ENCODE measurements at regions not wholly inside any gene's neighbourhood (a gene's known extent, or its start where the extent isn't known, plus 50 kb on each side); places are given as distances from the start of the nearest gene placed in this dataset.

DNA sequence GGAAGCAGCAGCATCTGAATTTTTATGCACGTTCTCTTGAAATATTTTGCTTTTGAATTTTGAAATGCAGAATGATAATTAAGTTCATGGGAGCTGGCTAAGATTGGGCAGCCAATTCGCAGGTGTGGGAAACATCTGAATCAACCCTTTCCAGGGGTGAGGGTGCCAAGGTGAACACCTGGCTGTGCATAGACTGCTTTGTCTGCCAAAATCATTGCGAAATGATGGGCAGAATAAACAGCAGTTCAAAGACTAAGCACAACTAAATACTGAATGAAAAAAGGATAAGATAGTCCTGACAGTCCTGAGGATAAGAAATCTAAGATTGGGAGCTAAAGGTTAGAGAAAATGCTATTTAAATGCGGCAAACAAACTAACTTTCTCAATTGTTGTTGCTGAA lies 813.3 kb upstream of the RAG2 start:
- H3K9me3 Mint-ChIP-seq (ENCODE audit: unreplicated experiment): no peaks in the 10 kb centered on the region
- H3K36me3 Mint-ChIP-seq (ENCODE audit: unreplicated experiment): no peaks in the 10 kb centered on the region
- no peak overlapping the region for H3K27ac Mint-ChIP-seq (ENCODE audit: unreplicated experiment)
- TF ChIP-seq, protein P1, sequence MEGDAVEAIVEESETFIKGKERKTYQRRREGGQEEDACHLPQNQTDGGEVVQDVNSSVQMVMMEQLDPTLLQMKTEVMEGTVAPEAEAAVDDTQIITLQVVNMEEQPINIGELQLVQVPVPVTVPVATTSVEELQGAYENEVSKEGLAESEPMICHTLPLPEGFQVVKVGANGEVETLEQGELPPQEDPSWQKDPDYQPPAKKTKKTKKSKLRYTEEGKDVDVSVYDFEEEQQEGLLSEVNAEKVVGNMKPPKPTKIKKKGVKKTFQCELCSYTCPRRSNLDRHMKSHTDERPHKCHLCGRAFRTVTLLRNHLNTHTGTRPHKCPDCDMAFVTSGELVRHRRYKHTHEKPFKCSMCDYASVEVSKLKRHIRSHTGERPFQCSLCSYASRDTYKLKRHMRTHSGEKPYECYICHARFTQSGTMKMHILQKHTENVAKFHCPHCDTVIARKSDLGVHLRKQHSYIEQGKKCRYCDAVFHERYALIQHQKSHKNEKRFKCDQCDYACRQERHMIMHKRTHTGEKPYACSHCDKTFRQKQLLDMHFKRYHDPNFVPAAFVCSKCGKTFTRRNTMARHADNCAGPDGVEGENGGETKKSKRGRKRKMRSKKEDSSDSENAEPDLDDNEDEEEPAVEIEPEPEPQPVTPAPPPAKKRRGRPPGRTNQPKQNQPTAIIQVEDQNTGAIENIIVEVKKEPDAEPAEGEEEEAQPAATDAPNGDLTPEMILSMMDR (IDR thresholded peaks at IDR 0.05): no peak
- H3K4me3 Mint-ChIP-seq (ENCODE audit: unreplicated experiment): no peak overlapping the region
- H3K27me3 Mint-ChIP-seq (ENCODE audit: unreplicated experiment): peaks cover 3% of the 10 kb centered on the region
- H3K4me1 Mint-ChIP-seq (ENCODE audit: unreplicated experiment): no peaks in the 10 kb centered on the region
- DNase-seq (ENCODE audit: extremely low spot score, unreplicated experiment): no peak

DNA sequence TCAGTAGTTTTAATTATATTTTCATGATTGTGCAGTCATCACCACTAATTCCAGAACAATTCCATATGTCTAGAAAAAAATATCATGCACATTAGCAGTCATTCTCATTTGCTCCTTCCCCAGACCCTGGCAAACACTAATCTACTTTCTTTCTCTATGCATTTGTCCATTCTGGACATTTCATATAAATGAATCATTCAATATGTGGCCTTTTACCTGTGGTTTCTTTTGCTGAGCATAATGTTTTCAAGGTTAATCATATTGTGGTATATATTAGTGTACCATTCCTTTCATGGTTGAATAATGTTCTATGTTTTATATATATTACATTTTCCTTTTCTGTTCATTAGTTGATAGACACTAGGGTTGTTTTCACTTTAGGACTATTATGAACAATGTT lies 811.1 kb upstream of the RAG2 start:
- Mint-ChIP-seq H3K27ac (ENCODE audit: unreplicated experiment) (no peak overlapping the region), H3K9me3 (ENCODE audit: unreplicated experiment) (no peaks in the 10 kb centered on the region), H3K27me3 (ENCODE audit: unreplicated experiment) (peaks cover 8% of the 10 kb centered on the region), H3K4me3 (ENCODE audit: unreplicated experiment) (no peak overlapping the region), H3K4me1 (ENCODE audit: unreplicated experiment) (no peaks in the 10 kb centered on the region), H3K36me3 (ENCODE audit: unreplicated experiment) (no peaks in the 10 kb centered on the region)
- TF ChIP-seq, protein P1 (IDR thresholded peaks at IDR 0.05): no peak
- DNase-seq (ENCODE audit: extremely low spot score, unreplicated experiment): no peak

DNA sequence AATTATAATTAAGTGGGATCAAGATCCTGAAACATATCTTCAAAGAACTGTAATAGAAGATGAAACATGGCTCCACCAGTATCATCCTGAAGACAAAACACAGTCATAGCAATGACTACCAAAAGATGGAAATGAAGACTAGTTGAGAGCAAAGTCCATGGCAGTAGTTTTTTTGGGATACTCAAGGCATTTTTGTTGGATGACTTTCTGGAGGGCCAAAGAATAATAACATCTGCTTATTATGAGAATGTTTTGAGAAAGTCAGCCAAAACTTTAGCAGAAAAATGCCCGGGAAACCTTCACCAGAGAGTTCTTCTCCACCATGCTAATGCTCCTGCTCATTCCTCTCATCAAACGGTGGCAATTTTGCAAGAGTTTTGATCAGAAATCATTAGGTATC lies 809.4 kb upstream of the RAG2 start:
- H3K36me3 Mint-ChIP-seq (ENCODE audit: unreplicated experiment): no peaks in the 10 kb centered on the region
- DNase-seq (ENCODE audit: extremely low spot score, unreplicated experiment): no peak
- no peaks in the 10 kb centered on the region for H3K4me1 Mint-ChIP-seq (ENCODE audit: unreplicated experiment)
- H3K27ac Mint-ChIP-seq (ENCODE audit: unreplicated experiment): no peak overlapping the region
- H3K9me3 Mint-ChIP-seq (ENCODE audit: unreplicated experiment): no peaks in the 10 kb centered on the region
- peaks cover 10% of the 10 kb centered on the region for H3K27me3 Mint-ChIP-seq (ENCODE audit: unreplicated experiment)
- TF ChIP-seq, protein P1 (IDR thresholded peaks at IDR 0.05): no peak
- H3K4me3 Mint-ChIP-seq (ENCODE audit: unreplicated experiment): no peak overlapping the region

DNA sequence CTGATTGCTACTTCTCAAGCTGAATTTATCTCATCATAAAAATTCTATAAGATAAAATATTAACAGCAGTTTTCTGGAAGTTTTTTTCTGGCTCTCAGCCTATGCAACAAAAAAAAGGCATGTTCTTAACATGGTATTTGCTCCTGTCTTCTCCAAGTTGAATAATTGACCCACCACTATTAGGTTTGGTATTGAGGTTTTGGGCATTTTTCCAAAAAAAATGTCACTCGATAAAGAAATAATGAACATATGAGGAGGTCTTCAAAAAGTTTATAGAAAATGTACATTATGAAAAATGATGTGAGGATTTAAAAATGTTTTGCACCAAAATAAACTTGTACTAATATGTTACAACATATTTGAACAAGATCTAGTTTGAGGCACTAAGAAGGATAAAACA lies 808.6 kb upstream of the RAG2 start:
- peaks cover 10% of the 10 kb centered on the region for H3K27me3 Mint-ChIP-seq (ENCODE audit: unreplicated experiment)
- TF ChIP-seq, protein P1 (IDR thresholded peaks at IDR 0.05): no peak
- DNase-seq (ENCODE audit: extremely low spot score, unreplicated experiment): no peak

DNA sequence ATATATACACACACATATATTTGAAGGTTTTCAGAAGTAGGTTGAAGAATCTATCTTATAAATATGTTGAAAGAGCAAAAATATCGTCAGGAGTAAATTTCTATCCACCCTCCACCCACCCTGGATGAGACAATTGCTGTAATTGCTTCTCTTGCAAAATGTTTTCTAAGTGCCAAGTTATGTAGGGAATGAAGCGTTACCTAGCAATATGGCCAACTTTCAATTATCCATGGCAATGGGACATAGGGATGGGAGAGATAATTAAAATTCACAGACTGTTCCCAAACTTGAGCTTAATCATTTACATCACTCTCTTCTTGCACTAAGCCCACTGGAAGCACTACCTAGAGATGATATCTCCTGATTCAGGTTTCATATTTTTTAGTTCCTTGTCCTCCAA lies 806.2 kb upstream of the RAG2 start:
- H3K27me3 Mint-ChIP-seq (ENCODE audit: unreplicated experiment): peaks cover 10% of the 10 kb centered on the region
- TF ChIP-seq, protein P1 (IDR thresholded peaks at IDR 0.05): no peak
- no peaks in the 10 kb centered on the region for H3K9me3 Mint-ChIP-seq (ENCODE audit: unreplicated experiment)
- H3K4me1 Mint-ChIP-seq (ENCODE audit: unreplicated experiment): no peaks in the 10 kb centered on the region
- no peak overlapping the region for H3K27ac Mint-ChIP-seq (ENCODE audit: unreplicated experiment)
- DNase-seq (ENCODE audit: extremely low spot score, unreplicated experiment): no peak
- H3K4me3 Mint-ChIP-seq (ENCODE audit: unreplicated experiment): no peak overlapping the region
- no peaks in the 10 kb centered on the region for H3K36me3 Mint-ChIP-seq (ENCODE audit: unreplicated experiment)

More for the DNA sequence above, 808.6 kb upstream of the RAG2 start:
- H3K9me3 Mint-ChIP-seq (ENCODE audit: unreplicated experiment): no peaks in the 10 kb centered on the region
- H3K4me3 Mint-ChIP-seq (ENCODE audit: unreplicated experiment): no peak overlapping the region
- H3K36me3 Mint-ChIP-seq (ENCODE audit: unreplicated experiment): no peaks in the 10 kb centered on the region
- no peaks in the 10 kb centered on the region for H3K4me1 Mint-ChIP-seq (ENCODE audit: unreplicated experiment)
- H3K27ac Mint-ChIP-seq (ENCODE audit: unreplicated experiment): no peak overlapping the region

Measured in osteocyte (in vitro differentiated cells).